SK-N-MC (cell line): ENCODE measurements at regions not wholly inside any gene's neighbourhood (a gene's known extent, or its start where the extent isn't known, plus 50 kb on each side); places are given as distances from the start of the nearest gene placed in this dataset.

Experiments
- DNase-seq: peaks from one replicate; pipeline ENCODE4 v3.0.0-alpha.2; 2011; ENCODE audit warnings: low read depth, low spot score
- H3K27ac ChIP-seq: fragments of 200-600 bp; sonication (generic); 2 replicates; pipeline ENCODE4 v1.5.1; 2016; ENCODE audit warnings: mixed run types
- H3K36me3 ChIP-seq: fragments of 200-600 bp; sonication (generic); 2 replicates; pipeline ENCODE4 v1.6.1; 2017; ENCODE audit warnings: antibody characterized with exemption, low read length, mixed read lengths; ENCODE audit not compliant: insufficient read depth
- H3K4me3 ChIP-seq: fragments of 200-600 bp; sonication (generic); 2 replicates; pipeline ENCODE4 v1.5.1; 2016
- H3K9ac ChIP-seq: fragments of 200-600 bp; sonication (generic); 2 replicates; pipeline ENCODE4 v1.8.0; 2017; ENCODE audit warnings: mixed run types, mixed read lengths; ENCODE audit not compliant: insufficient read length
- H3K9me3 ChIP-seq: fragments of 200-600 bp; sonication (generic); 2 replicates; pipeline ENCODE4 v1.6.1; 2017; ENCODE audit warnings: low read depth, mild to moderate bottlenecking, antibody characterized with exemption, low read length, moderate library complexity, mixed read lengths
- EZH2 ChIP-seq: fragments of 200-600 bp; sonication (generic); IDR thresholded peaks from one replicate; pipeline ENCODE4 v1.6.1; 2017; ENCODE audit warnings: antibody characterized with exemption
- FOXP2 ChIP-seq: optimal IDR thresholded peaks from 2 replicates; pipeline ENCODE3; 2011; ENCODE audit warnings: mild to moderate bottlenecking, moderate library complexity; ENCODE audit not compliant: insufficient read depth; ENCODE audit errors: extremely low read length, control extremely low read depth
- POLR2AphosphoS5 ChIP-seq: IDR thresholded peaks from 2 replicates; pipeline ENCODE4 v1.6.1; 2012; ENCODE audit warnings: mild to moderate bottlenecking, low read depth, low read length, borderline replicate concordance

GRCh38 chr13:60787083-60787482 lies 390.1 kb downstream of the TDRD3 start:
- TF ChIP-seq POLR2AphosphoS5 (no peak), EZH2 (no peak), FOXP2 (no peak)
- DNase-seq, result no peak
- H3K9me3 ChIP-seq, result no peaks in the 10 kb centered on the region
- H3K36me3 ChIP-seq, result no peaks in the 10 kb centered on the region
- no peak overlapping the region for H3K27ac ChIP-seq
- H3K4me3 ChIP-seq, result no peak overlapping the region
- H3K9ac ChIP-seq, result no peak overlapping the region

DNA sequence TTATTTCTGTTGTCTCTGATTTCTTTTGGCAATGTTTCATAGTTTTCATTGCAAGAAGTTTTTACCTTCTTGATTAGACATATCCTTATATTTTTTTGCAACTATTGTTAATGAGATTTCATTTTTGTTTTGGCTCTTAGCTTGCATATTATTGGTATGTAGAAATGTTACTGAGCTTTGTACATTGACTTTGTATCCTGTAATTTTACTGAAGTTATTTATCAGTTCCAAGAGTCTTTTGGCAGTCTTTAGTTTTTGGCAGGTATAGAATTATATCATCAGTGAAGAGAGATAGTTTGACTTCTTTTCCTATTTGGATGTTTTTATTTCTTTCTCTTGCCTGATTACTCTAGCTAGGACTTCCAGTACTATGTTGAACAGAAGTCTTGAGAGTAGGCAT lies 375.7 kb downstream of the TDRD3 start:
- TF ChIP-seq POLR2AphosphoS5, result no peak
- no peak for TF ChIP-seq FOXP2
- TF ChIP-seq EZH2, result no peak
- H3K4me3 ChIP-seq, result no peak overlapping the region
- H3K9me3 ChIP-seq, result no peaks in the 10 kb centered on the region
- no peak overlapping the region for H3K9ac ChIP-seq
- H3K27ac ChIP-seq, result no peak overlapping the region
- DNase-seq, result no peak
- H3K36me3 ChIP-seq, result no peaks in the 10 kb centered on the region

DNA sequence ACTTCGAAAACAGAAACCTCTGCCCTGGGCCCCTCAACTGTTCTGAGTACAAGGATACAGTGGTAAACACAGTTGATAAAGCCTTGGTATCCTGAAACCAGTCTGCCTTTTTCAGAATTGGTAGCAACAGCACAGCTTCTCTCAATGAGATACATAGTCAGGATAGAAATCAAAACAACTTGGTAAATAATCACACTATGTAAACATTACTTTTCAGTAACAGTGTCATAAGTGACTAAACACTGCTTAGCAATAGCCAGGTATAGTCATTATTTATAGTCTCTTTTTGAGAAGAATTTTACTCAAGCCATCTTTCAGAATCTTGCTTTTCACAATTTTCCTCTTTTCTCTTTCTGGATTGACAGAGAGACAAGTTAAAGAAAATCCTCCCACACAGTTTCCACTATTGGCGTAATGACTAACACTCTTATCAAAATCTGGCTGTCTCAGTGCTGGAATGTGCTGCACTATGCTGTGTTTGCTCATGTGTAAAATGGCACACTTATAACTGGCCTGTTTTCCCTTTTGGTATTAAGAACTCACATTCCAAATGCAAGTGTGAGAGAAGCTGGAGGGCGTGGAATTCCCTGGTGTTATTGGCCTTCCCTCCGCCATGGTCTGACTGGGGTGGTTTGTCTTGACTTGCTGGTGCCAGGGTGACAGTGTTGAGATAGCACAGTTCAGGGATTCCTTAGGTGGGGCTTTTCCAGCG lies 368.8 kb downstream of the TDRD3 start:
- Histone ChIP-seq H3K36me3 (no peaks in the 10 kb centered on the region), H3K9me3 (no peaks in the 10 kb centered on the region), H3K4me3 (no peak overlapping the region), H3K9ac (no peak overlapping the region), H3K27ac (no peak overlapping the region; the same call in 1 of the 2 replicates)
- no peak for DNase-seq
- TF ChIP-seq EZH2, result no peak
- no peak for TF ChIP-seq POLR2AphosphoS5
- no peak for TF ChIP-seq FOXP2

GRCh38 chr13:60759499-60759898 lies 362.5 kb downstream of the TDRD3 start:
- no peak for DNase-seq
- Histone ChIP-seq H3K27ac (peak overlapping the region; percentile 55), H3K4me3 (peak overlapping the region; percentile 67), H3K9ac (no peak overlapping the region), H3K36me3 (no peaks in the 10 kb centered on the region), H3K9me3 (no peaks in the 10 kb centered on the region)
- TF ChIP-seq EZH2, result no peak
- TF ChIP-seq FOXP2, result no peak
- no peak for TF ChIP-seq POLR2AphosphoS5

GRCh38 chr13:60758637-60759036 lies 361.6 kb downstream of the TDRD3 start:
- no peaks in the 10 kb centered on the region for H3K9me3 ChIP-seq
- H3K4me3 ChIP-seq, result no peak overlapping the region
- DNase-seq, result no peak
- H3K27ac ChIP-seq, result peak overlapping the region; percentile 51; the same call in 1 of the 2 replicates
- no peak overlapping the region for H3K9ac ChIP-seq
- no peaks in the 10 kb centered on the region for H3K36me3 ChIP-seq
- no peak for TF ChIP-seq EZH2
- no peak for TF ChIP-seq POLR2AphosphoS5
- no peak for TF ChIP-seq FOXP2

DNA sequence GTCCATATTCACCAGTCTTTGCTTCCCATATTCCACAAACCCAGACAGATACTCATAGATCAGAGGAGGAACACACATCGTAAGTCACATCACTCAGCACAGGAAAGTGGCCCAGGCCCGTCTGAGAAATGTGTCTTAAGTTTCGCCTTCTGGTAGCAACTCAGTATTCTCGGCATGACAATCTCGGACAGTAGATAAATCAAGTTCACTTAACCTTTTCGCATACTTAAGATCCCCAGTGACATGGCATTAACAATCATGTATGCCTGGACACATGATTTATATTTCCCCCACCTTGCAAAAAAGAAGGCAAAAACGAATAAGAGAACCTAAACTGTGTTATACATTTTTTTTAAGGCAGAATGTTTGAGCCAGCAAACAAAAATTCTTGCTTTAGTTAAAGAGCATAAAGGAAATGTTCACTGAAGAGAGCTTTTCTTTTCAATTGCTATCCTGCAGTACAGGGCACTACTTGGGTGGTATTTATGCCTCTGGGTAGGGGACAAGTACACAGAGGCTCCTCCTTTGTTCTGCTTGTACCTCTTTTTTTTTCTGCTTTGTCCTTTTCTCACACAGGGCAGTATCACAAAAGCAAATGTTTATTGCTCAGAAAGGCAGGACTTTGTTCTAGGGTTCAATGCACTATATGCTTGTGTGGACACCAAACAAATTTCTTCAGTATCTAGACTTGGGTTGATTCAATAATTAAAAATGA lies 360.6 kb downstream of the TDRD3 start:
- DNase-seq, result no peak
- no peak overlapping the region for H3K9ac ChIP-seq
- TF ChIP-seq EZH2 (no peak), FOXP2 (no peak), POLR2AphosphoS5 (no peak)

DNA sequence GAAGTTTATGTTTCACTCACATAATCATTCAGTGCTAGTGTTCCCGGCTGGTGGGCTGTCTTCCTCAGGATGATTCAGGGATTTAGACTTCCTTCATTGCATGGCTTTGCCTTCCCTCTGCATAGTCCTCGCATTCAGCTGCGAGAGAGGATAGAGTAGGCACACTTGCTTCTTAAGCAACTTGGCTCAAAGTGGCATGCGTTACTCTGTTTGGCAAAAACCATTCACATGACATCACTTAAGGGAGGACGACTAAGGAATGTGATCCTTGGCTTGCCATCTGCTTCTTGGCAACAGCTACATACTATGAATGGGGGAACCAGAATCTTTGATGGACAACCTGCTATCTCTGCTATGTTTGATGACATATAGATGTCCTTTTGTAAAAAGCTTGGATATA lies 359.3 kb downstream of the TDRD3 start:
- H3K9ac ChIP-seq, result no peak overlapping the region
- no peak for TF ChIP-seq EZH2
- no peak for TF ChIP-seq FOXP2
- no peak for TF ChIP-seq POLR2AphosphoS5
- no peaks in the 10 kb centered on the region for H3K9me3 ChIP-seq
- H3K4me3 ChIP-seq, result no peak overlapping the region
- H3K36me3 ChIP-seq, result no peaks in the 10 kb centered on the region
- no peak for DNase-seq
- H3K27ac ChIP-seq, result no peak overlapping the region

More for the DNA sequence above, 360.6 kb downstream of the TDRD3 start:
- Histone ChIP-seq H3K4me3 (no peak overlapping the region), H3K9me3 (no peaks in the 10 kb centered on the region), H3K27ac (no peak overlapping the region), H3K36me3 (no peaks in the 10 kb centered on the region)

- no peak for DNase-seq
- Histone ChIP-seq H3K9ac (no peak overlapping the region), H3K36me3 (no peaks in the 10 kb centered on the region), H3K9me3 (no peaks in the 10 kb centered on the region), H3K4me3 (peak overlapping the region; percentile 69), H3K27ac (peak overlapping the region; percentile 89)
- TF ChIP-seq FOXP2 (no peak), POLR2AphosphoS5 (no peak), EZH2 (no peak)
Measured at GRCh38 chr13:60755380-60756163, 358.6 kb downstream of the TDRD3 start.
